CD4-positive, alpha-beta T cell (primary cell): ENCODE measurements at regions not wholly inside any gene's neighbourhood (a gene's known extent, or its start where the extent isn't known, plus 50 kb on each side); places are given as distances from the start of the nearest gene placed in this dataset.

ENCODE experiments used
- ATAC-seq: fragments of 200-7000 bp; cut with Tn5 transposase; one replicate; pipeline ENCODE4 v1.10.0; 2022; ENCODE audit warnings: mild to moderate bottlenecking; ENCODE audit not compliant: poor library complexity
- CTCF ChIA-PET: fragments of 350-600 bp; sonication (Branson Sonifier 250); formaldehyde crosslinking; loops from one replicate; lab custom pipeline; 2021; ENCODE audit warnings: antibody characterized with exemption, inconsistent platforms; lab: Charles Lee
- POLR2A ChIA-PET: fragments of 350-600 bp; sonication (Branson Sonifier 250); formaldehyde crosslinking; loops from one replicate; lab custom pipeline; 2021; ENCODE audit warnings: antibody characterized with exemption, inconsistent platforms; lab: Charles Lee
- DNase-seq, 14 experiments: peaks; one replicate each; pipeline ENCODE4 v3.0.0-alpha.2; 2013 to 2020; ENCODE audit warnings: mixed read lengths in 2 of 14
- H3K27ac ChIP-seq, 2 donors: one replicate each; pipeline versions ENCODE4 v1.5.1 to v1.7.0; 2013; ENCODE audit warnings: low read length in 2 of 2, low read depth in 1 of 2, mild to moderate bottlenecking in 1 of 2
- H3K27me3 ChIP-seq, 2 experiments: 1 replicate in 1 of 2; 2 replicates in 1 of 2; pipeline versions ENCODE4 v1.6.1 to v1.7.0; 2013; ENCODE audit warnings: low read length in 2 of 2, control low read depth in 1 of 2, mild to moderate bottlenecking in 1 of 2, moderate library complexity in 1 of 2; ENCODE audit not compliant: insufficient read depth in 2 of 2, control insufficient read depth in 1 of 2
- H3K36me3 ChIP-seq: one replicate; pipeline ENCODE4 v1.6.1; 2013; ENCODE audit warnings: low read length, control low read depth; ENCODE audit not compliant: insufficient read depth
- H3K4me1 ChIP-seq: one replicate; pipeline ENCODE4 v1.6.1; 2013; ENCODE audit warnings: low read length, control low read depth; ENCODE audit not compliant: insufficient read depth
- H3K4me3 ChIP-seq: one replicate; pipeline ENCODE4 v1.5.1; 2013; ENCODE audit warnings: mild to moderate bottlenecking, low read length, moderate library complexity
- H3K9me3 ChIP-seq, 2 experiments: 1 replicate in 1 of 2; 2 replicates in 1 of 2; pipeline versions ENCODE4 v1.6.1 to v1.7.0; 2013; ENCODE audit warnings: low read length in 2 of 2, mild to moderate bottlenecking in 2 of 2, control low read depth in 1 of 2, moderate library complexity in 1 of 2; ENCODE audit not compliant: control insufficient read depth in 1 of 2, insufficient read depth in 1 of 2
- H3K27ac Mint-ChIP-seq: one replicate; pipeline ENCODE4 v1.8.0; 2020; ENCODE audit warnings: mixed read lengths
- H3K27me3 Mint-ChIP-seq: one replicate; pipeline ENCODE4 v1.8.0; 2021; ENCODE audit warnings: mixed read lengths
- H3K36me3 Mint-ChIP-seq: one replicate; pipeline ENCODE4 v1.8.0; 2021; ENCODE audit warnings: low read depth, mixed read lengths
- H3K4me1 Mint-ChIP-seq: one replicate; pipeline ENCODE4 v1.8.0; 2021; ENCODE audit warnings: low read depth, mixed read lengths
- H3K4me3 Mint-ChIP-seq: one replicate; pipeline ENCODE4 v1.8.0; 2020; ENCODE audit warnings: mild to moderate bottlenecking, mixed read lengths
- H3K9me3 Mint-ChIP-seq: one replicate; pipeline ENCODE4 v1.8.0; 2020; ENCODE audit warnings: mixed read lengths
- CTCF ChIP-seq: fragments of 200-600 bp; IDR thresholded peaks from one replicate; pipeline ENCODE4 v1.8.0; 2022; ENCODE audit warnings: antibody characterized with exemption, mild to moderate bottlenecking
- intact Hi-C, 2 experiments: fragments of 100-400 bp; cut with DNase I in 1 of 2; cut with micrococcal nuclease in 1 of 2; formaldehyde crosslinking; loops; one replicate each; pipeline versions ENCODE4 v1.15.1 to v1.9.0; 2023 to 2025; cut with DNase I, micrococcal nuclease

DNA sequence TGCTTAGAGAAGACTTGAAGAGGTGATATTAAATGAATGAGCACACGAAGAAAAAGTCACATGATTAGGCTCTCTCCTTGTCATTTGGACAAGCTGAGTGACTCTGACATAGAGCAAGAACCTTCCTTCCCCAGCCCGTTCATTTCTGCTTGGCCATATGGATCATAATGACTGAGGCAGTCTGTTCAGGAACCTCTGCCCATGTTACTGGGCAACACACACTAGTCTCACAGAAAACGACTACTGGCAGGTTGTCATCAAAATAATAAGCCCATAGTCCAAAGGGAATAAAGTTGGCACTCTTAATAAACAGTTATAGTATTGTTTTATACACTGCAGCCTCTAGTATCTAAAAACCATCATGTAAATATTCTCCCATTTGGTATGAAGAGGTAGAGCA lies 635.0 kb downstream of the REEP3 start:
- POLR2A ChIA-PET, result no interaction called here
- no peak for TF ChIP-seq CTCF

GRCh38 chr10:64158551-64158950 lies 637.4 kb downstream of the REEP3 start:
- no peak for TF ChIP-seq CTCF
- Histone ChIP-seq H3K27me3 (no peaks in the 10 kb centered on the region), H3K36me3 (no peaks in the 10 kb centered on the region), H3K27ac (no peak overlapping the region), H3K4me1 (no peaks in the 10 kb centered on the region), H3K9me3 (no peaks in the 10 kb centered on the region), H3K4me3 (no peak overlapping the region)
- no peak overlapping the region for H3K27ac Mint-ChIP-seq
- no peak for DNase-seq
- intact Hi-C loops, result no loop called here
- H3K4me3 Mint-ChIP-seq, result no peak overlapping the region
- H3K4me1 Mint-ChIP-seq, result no peaks in the 10 kb centered on the region
- no peak for ATAC-seq
- peaks cover 11% of the 10 kb centered on the region for H3K9me3 Mint-ChIP-seq
- H3K36me3 Mint-ChIP-seq, result no peaks in the 10 kb centered on the region
- no peaks in the 10 kb centered on the region for H3K27me3 Mint-ChIP-seq
- POLR2A ChIA-PET, result no interaction called here
- CTCF ChIA-PET, result no interaction called here

More for the DNA sequence above, 635.0 kb downstream of the REEP3 start:
- no peaks in the 10 kb centered on the region for H3K9me3 ChIP-seq
- ATAC-seq (no peak), DNase-seq (no peak)
- H3K4me3 Mint-ChIP-seq, result no peak overlapping the region
- no peaks in the 10 kb centered on the region for H3K4me1 ChIP-seq
- no peaks in the 10 kb centered on the region for H3K36me3 ChIP-seq
- H3K27me3 ChIP-seq, result no peaks in the 10 kb centered on the region
- H3K4me3 ChIP-seq, result no peak overlapping the region
- H3K4me1 Mint-ChIP-seq, result no peaks in the 10 kb centered on the region
- H3K27me3 Mint-ChIP-seq, result no peaks in the 10 kb centered on the region
- CTCF ChIA-PET, result no interaction called here
- H3K9me3 Mint-ChIP-seq, result peaks cover 11% of the 10 kb centered on the region
- intact Hi-C loops, result no loop called here
- no peaks in the 10 kb centered on the region for H3K36me3 Mint-ChIP-seq
- H3K27ac Mint-ChIP-seq, result no peak overlapping the region
- no peak overlapping the region for H3K27ac ChIP-seq

GRCh38 chr10:64159910-64160872 lies 639.0 kb downstream of the REEP3 start:
- Mint-ChIP-seq H3K36me3 (no peaks in the 10 kb centered on the region), H3K27ac (no peak overlapping the region), H3K4me3 (no peak overlapping the region), H3K4me1 (no peaks in the 10 kb centered on the region), H3K27me3 (no peaks in the 10 kb centered on the region), H3K9me3 (peaks cover 11% of the 10 kb centered on the region)
- POLR2A ChIA-PET, result no interaction called here
- ATAC-seq (no peak), DNase-seq (no peak)
- H3K4me1 ChIP-seq, result no peaks in the 10 kb centered on the region
- no peak overlapping the region for H3K4me3 ChIP-seq
- H3K27me3 ChIP-seq, result no peaks in the 10 kb centered on the region
- CTCF ChIA-PET, result no interaction called here
- H3K36me3 ChIP-seq, result no peaks in the 10 kb centered on the region
- no peak for TF ChIP-seq CTCF
- H3K9me3 ChIP-seq, result no peaks in the 10 kb centered on the region
- no peak overlapping the region for H3K27ac ChIP-seq
- intact Hi-C loops, result no loop called here
